ENCODE measurements at regions not wholly inside any gene's neighbourhood (a gene's known extent, or its start where the extent isn't known, plus 50 kb on each side); places are given as distances from the start of the nearest gene placed in this dataset.

DNA sequence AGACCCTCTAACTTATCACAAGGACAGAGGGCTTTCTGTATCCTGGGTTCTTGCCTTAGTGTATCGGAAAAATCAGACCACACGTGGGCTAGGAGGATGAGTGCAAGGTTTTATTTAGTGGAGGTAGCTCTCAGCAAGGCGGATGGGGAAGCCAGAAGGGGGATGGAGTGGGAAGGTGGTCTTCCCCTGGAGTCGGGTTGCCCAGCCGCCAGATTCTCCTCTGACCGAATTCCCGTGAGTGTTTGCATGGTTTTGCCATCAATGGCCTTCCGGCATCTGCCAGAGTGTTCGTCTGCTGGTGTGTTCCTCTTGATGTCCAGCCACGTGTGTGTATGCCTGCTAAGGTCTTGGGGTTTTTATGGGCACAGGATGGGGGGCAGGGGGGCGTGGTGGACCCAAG, 1335.1 kb upstream of the SPRY2 start (continued):
- TF ChIP-seq ZNF335 (tag by site-specific recombination; conservative IDR thresholded peaks at IDR 0.05) (no peak), ZNF211 (tag by site-specific recombination; IDR thresholded peaks at IDR 0.05; ENCODE audit: low read depth) (no peak)

DNA sequence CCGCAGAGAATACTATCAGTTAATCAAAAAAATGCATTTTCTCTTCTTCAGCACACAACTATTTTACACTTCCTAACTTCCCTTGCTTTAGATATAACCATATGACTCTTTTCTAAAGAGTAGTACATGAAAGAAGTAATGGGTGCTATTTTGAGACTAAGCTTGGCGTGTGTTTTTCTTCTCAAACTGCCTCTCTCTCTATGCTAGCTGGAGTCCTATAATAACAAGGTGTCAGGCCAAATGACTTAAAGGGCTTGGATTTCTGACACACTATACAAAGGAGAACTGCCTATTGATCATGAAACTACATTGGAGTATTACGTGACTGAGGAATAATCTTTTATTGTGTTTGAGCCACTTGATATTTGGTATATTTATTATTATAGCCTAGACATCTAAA, 1330.1 kb upstream of the SPRY2 start:
- H3K9me3 ChIP-seq (ENCODE audit: control insufficient read depth, insufficient read depth, low read depth, low read length): no peaks in the 10 kb centered on the region
- no peak overlapping the region for H3K27ac ChIP-seq (ENCODE audit: extremely low read depth, low read depth, low read length)
- H3K4me1 ChIP-seq (ENCODE audit: control insufficient read depth, insufficient read depth, low read length): no peaks in the 10 kb centered on the region
- POLR2A ChIA-PET: no interaction called here
- CTCF ChIA-PET: no interaction called here
- TF ChIP-seq, protein P1, sequence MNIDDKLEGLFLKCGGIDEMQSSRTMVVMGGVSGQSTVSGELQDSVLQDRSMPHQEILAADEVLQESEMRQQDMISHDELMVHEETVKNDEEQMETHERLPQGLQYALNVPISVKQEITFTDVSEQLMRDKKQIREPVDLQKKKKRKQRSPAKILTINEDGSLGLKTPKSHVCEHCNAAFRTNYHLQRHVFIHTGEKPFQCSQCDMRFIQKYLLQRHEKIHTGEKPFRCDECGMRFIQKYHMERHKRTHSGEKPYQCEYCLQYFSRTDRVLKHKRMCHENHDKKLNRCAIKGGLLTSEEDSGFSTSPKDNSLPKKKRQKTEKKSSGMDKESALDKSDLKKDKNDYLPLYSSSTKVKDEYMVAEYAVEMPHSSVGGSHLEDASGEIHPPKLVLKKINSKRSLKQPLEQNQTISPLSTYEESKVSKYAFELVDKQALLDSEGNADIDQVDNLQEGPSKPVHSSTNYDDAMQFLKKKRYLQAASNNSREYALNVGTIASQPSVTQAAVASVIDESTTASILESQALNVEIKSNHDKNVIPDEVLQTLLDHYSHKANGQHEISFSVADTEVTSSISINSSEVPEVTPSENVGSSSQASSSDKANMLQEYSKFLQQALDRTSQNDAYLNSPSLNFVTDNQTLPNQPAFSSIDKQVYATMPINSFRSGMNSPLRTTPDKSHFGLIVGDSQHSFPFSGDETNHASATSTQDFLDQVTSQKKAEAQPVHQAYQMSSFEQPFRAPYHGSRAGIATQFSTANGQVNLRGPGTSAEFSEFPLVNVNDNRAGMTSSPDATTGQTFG (tag by site-specific recombination; IDR thresholded peaks at IDR 0.05; ENCODE audit: borderline replicate concordance): no peak
- TF ChIP-seq ZNF658 (tag by site-specific recombination; IDR thresholded peaks at IDR 0.05): no peak
- TF ChIP-seq ZNF423 (tag by site-specific recombination; IDR thresholded peaks at IDR 0.05): no peak
- TF ChIP-seq ZNF16 (tag by site-specific recombination; IDR thresholded peaks at IDR 0.05; ENCODE audit: low read depth): no peak
- TF ChIP-seq ZNF112 (tag by site-specific recombination; IDR thresholded peaks at IDR 0.05): no peak
- TF ChIP-seq TSHZ1 (tag by site-specific recombination; IDR thresholded peaks at IDR 0.05; ENCODE audit: borderline replicate concordance): no peak
- TF ChIP-seq SETDB1 (IDR thresholded peaks at IDR 0.05; ENCODE audit: insufficient read length, low read length): no peak
- TF ChIP-seq ZNF629 (tag by site-specific recombination; IDR thresholded peaks at IDR 0.05): no peak
- no peak for TF ChIP-seq HOXA7 (CRISPR knock-in tag; IDR thresholded peaks at IDR 0.05; ENCODE audit: borderline replicate concordance)
- no peak for TF ChIP-seq HOXD13 (CRISPR knock-in tag; IDR thresholded peaks at IDR 0.05; ENCODE audit: borderline replicate concordance)
- no peak for TF ChIP-seq ZNF701 (tag by site-specific recombination; IDR thresholded peaks at IDR 0.05)
- no peak overlapping the region for H3K4me3 ChIP-seq (ENCODE audit: low read depth, low read length)
- H3K36me3 ChIP-seq (ENCODE audit: control insufficient read depth in 2 of 2, insufficient read depth in 1 of 2, low read length in 2 of 2): no peaks in the 10 kb centered on the region

DNA sequence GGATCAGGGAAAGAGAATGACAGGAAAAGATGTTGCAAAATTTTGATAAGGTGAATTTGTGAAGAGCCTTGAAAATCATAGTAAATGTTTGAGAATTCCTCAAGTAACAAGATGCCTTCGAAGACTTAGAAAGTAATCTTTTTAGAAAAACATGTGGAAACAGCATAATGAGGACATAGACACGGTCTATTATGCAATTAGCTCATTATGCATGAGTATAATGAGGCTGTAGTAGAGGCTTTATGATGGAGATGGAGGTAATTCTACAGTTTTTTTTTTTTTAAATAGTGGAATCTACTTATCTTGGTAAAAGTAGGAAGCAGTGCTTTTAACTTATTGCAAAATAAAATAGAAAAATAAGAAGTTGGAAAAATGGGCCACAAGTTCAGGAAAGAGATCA, 1329.1 kb upstream of the SPRY2 start:
- ChIA-PET POLR2A (no interaction called here), CTCF (interaction anchor here (0.7 kb wide), 1 partner anchor 34 kb away, joined by 3 read pairs; no protein-coding TSS in a partner anchor)
- Histone ChIP-seq H3K4me3 (ENCODE audit: low read depth, low read length) (no peak overlapping the region), H3K36me3 (ENCODE audit: control insufficient read depth in 2 of 2, insufficient read depth in 1 of 2, low read length in 2 of 2) (no peaks in the 10 kb centered on the region), H3K4me1 (ENCODE audit: control insufficient read depth, insufficient read depth, low read length) (no peaks in the 10 kb centered on the region), H3K27ac (ENCODE audit: extremely low read depth, low read depth, low read length) (no peak overlapping the region), H3K9me3 (ENCODE audit: control insufficient read depth, insufficient read depth, low read depth, low read length) (no peaks in the 10 kb centered on the region)
- no peak for TF ChIP-seq ZNF768 (tag by site-specific recombination; IDR thresholded peaks at IDR 0.05)
- TF ChIP-seq, protein P2, sequence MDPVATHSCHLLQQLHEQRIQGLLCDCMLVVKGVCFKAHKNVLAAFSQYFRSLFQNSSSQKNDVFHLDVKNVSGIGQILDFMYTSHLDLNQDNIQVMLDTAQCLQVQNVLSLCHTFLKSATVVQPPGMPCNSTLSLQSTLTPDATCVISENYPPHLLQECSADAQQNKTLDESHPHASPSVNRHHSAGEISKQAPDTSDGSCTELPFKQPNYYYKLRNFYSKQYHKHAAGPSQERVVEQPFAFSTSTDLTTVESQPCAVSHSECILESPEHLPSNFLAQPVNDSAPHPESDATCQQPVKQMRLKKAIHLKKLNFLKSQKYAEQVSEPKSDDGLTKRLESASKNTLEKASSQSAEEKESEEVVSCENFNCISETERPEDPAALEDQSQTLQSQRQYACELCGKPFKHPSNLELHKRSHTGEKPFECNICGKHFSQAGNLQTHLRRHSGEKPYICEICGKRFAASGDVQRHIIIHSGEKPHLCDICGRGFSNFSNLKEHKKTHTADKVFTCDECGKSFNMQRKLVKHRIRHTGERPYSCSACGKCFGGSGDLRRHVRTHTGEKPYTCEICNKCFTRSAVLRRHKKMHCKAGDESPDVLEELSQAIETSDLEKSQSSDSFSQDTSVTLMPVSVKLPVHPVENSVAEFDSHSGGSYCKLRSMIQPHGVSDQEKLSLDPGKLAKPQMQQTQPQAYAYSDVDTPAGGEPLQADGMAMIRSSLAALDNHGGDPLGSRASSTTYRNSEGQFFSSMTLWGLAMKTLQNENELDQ (tag by site-specific recombination; IDR thresholded peaks at IDR 0.05; ENCODE audit: low read depth): no peak
